ENCODE measurements at regions not wholly inside any gene's neighbourhood (a gene's known extent, or its start where the extent isn't known, plus 50 kb on each side); places are given as distances from the start of the nearest gene placed in this dataset.

DNA sequence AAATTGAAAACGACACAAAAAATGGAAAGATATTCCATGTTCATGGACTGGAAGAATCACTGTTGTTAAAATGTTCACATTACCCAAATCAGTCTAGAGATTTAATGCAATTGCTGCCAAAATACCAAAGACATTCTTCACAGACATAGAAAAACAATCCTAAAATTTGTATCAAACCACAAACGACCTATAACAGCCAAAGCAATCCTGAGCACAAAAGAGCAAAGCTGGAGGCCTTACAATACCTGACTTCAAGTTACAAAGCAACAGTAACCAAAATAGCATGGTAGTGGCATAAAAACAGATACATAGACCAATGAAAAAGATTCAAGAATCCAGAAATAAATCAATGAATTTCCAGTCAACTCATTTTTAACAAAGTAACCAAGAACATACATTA is 1077.3 kb downstream of the KCNT2 start:
- TF ChIP-seq CTCF (IDR thresholded peaks at IDR 0.05), result no peak
- no peak for TF ChIP-seq POLR2A (IDR thresholded peaks at IDR 0.05)
